Neural cell (in vitro differentiated cells): ENCODE measurements at regions not wholly inside any gene's neighbourhood (a gene's known extent, or its start where the extent isn't known, plus 50 kb on each side); places are given as distances from the start of the nearest gene placed in this dataset.

Experiments
- H2AFZ ChIP-seq: fragments of 200-600, 300-800 bp; sonication (generic), shearing (Covaris generic); 2 replicates; pipeline ENCODE4 v1.6.0; 2014; ENCODE audit warnings: low read depth, mild to moderate bottlenecking, antibody characterized with exemption, low read length, moderate library complexity
- H3F3A ChIP-seq: fragments of 200-600 bp; shearing (Covaris generic); 2 replicates; pipeline ENCODE4 v1.6.1; 2016; ENCODE audit warnings: mild to moderate bottlenecking, moderate library complexity, mixed read lengths, antibody characterized with exemption, low read length; ENCODE audit not compliant: insufficient read depth, poor library complexity, severe bottlenecking
- H3K27ac ChIP-seq: fragments of 200-600, 300-800 bp; sonication (generic), shearing (Covaris generic); 2 replicates; pipeline ENCODE4 v1.5.1; 2014; ENCODE audit warnings: mild to moderate bottlenecking, low read length, moderate library complexity
- H3K27me3 ChIP-seq: fragments of 300-800, 200-600 bp; sonication (generic), shearing (Covaris generic); 2 replicates; pipeline ENCODE4 v1.6.0; 2014; ENCODE audit warnings: mild to moderate bottlenecking, low read depth, low read length, moderate library complexity; ENCODE audit not compliant: insufficient read depth
- H3K36me3 ChIP-seq: fragments of 300-800, 200-600 bp; sonication (generic), shearing (Covaris generic); 2 replicates; pipeline ENCODE4 v1.5.1; 2014; ENCODE audit warnings: mild to moderate bottlenecking, antibody characterized with exemption, low read length, moderate library complexity; ENCODE audit not compliant: insufficient read depth
- H3K4me2 ChIP-seq: fragments of 300-800, 200-600 bp; sonication (generic), shearing (Covaris generic); 2 replicates; pipeline ENCODE4 v1.6.0; 2014; ENCODE audit warnings: mild to moderate bottlenecking, low read length
- H3K4me3 ChIP-seq: fragments of 300-800, 200-600 bp; sonication (generic), shearing (Covaris generic); 2 replicates; pipeline ENCODE4 v1.5.1; 2014; ENCODE audit warnings: mild to moderate bottlenecking, low read length, moderate library complexity
- H3K79me2 ChIP-seq: fragments of 200-600 bp; shearing (Covaris generic); replicated peaks from 2 replicates; pipeline ENCODE4 v1.6.0; 2014; ENCODE audit warnings: mild to moderate bottlenecking, low read length, moderate library complexity; ENCODE audit not compliant: insufficient read depth
- H3K9ac ChIP-seq: fragments of 300-800, 200-600 bp; sonication (generic), shearing (Covaris generic); 2 replicates; pipeline ENCODE4 v1.6.1; 2016; ENCODE audit warnings: mild to moderate bottlenecking, low read length, mixed read lengths
- H3K9me2 ChIP-seq: fragments of 200-600 bp; shearing (Covaris generic); 2 replicates; pipeline ENCODE4 v1.6.1; 2016; ENCODE audit warnings: mild to moderate bottlenecking, low read length, mixed read lengths; ENCODE audit not compliant: insufficient read depth
- H3K9me3 ChIP-seq: fragments of 200-600, 300-800 bp; sonication (generic), shearing (Covaris generic); 2 replicates; pipeline ENCODE4 v1.6.1; 2016; ENCODE audit warnings: mild to moderate bottlenecking, mixed run types, low read length, moderate library complexity, mixed read lengths
- H4K20me1 ChIP-seq: fragments of 200-600 bp; shearing (Covaris generic); 2 replicates; pipeline ENCODE4 v1.6.1; 2016; ENCODE audit warnings: mild to moderate bottlenecking, mixed run types; ENCODE audit not compliant: insufficient read depth
- CTCF ChIP-seq: fragments of 450-650 bp; IDR thresholded peaks from 2 replicates; pipeline ENCODE4 v1.5.1; 2014; ENCODE audit warnings: antibody characterized with exemption, mild to moderate bottlenecking, moderate library complexity; ENCODE audit not compliant: poor library complexity, severe bottlenecking
- EP300 ChIP-seq: fragments of 450-650 bp; conservative IDR thresholded peaks from 2 replicates; pipeline ENCODE4 v1.6.1; 2014; ENCODE audit warnings: antibody characterized with exemption, mild to moderate bottlenecking, moderate library complexity; ENCODE audit not compliant: poor library complexity, severe bottlenecking
- EZH2 ChIP-seq: fragments of 200-600, 300-800 bp; shearing (Covaris generic), sonication (generic); IDR thresholded peaks from 2 replicates; pipeline ENCODE4 v1.6.1; 2014; ENCODE audit warnings: antibody characterized with exemption, low read length, borderline replicate concordance, mild to moderate bottlenecking; ENCODE audit not compliant: insufficient read depth, poor library complexity, severe bottlenecking
- MXI1 ChIP-seq: fragments of 450-650 bp; conservative IDR thresholded peaks from 2 replicates; pipeline ENCODE4 v1.6.1; 2014; ENCODE audit warnings: antibody characterized with exemption, mild to moderate bottlenecking; ENCODE audit not compliant: poor library complexity, severe bottlenecking
- POLR2AphosphoS5 ChIP-seq: IDR thresholded peaks from 2 replicates; pipeline ENCODE4 v1.6.1; 2012
- RAD21 ChIP-seq: fragments of 450-650 bp; conservative IDR thresholded peaks from 2 replicates; pipeline ENCODE4 v1.6.1; 2014; ENCODE audit warnings: antibody characterized with exemption, mild to moderate bottlenecking, moderate library complexity
- REST ChIP-seq: IDR thresholded peaks from 2 replicates; pipeline ENCODE4 v1.6.1; 2012; ENCODE audit warnings: borderline replicate concordance
- SMC3 ChIP-seq: fragments of 450-650 bp; conservative IDR thresholded peaks from 2 replicates; pipeline ENCODE4 v1.6.1; 2014; ENCODE audit warnings: antibody characterized with exemption, mild to moderate bottlenecking, moderate library complexity; ENCODE audit not compliant: poor library complexity
- TAF1 ChIP-seq: IDR thresholded peaks from 2 replicates; pipeline ENCODE4 v1.6.1; 2012; ENCODE audit warnings: low read depth

- H3K27me3 ChIP-seq, result no peaks in the 10 kb centered on the region
- no peaks in the 10 kb centered on the region for H3F3A ChIP-seq
- H3K4me2 ChIP-seq, result no peak overlapping the region
- H3K9me3 ChIP-seq, result no peaks in the 10 kb centered on the region
- no peak overlapping the region for H2AFZ ChIP-seq
- no peaks in the 10 kb centered on the region for H3K36me3 ChIP-seq
- no peaks in the 10 kb centered on the region for H3K9me2 ChIP-seq
- TF ChIP-seq POLR2AphosphoS5, result no peak
- no peak for TF ChIP-seq MXI1
- TF ChIP-seq SMC3, result no peak
- no peak for TF ChIP-seq EP300
- TF ChIP-seq RAD21, result no peak
- no peak for TF ChIP-seq CTCF
- TF ChIP-seq TAF1, result no peak
- no peak for TF ChIP-seq REST
- no peak for TF ChIP-seq EZH2
- no peak overlapping the region for H3K4me3 ChIP-seq
- H3K27ac ChIP-seq, result no peak overlapping the region
- H3K79me2 ChIP-seq, result no peaks in the 10 kb centered on the region
- no peak overlapping the region for H3K9ac ChIP-seq
- no peaks in the 10 kb centered on the region for H4K20me1 ChIP-seq
These were observed 110.9 kb upstream of the MPPED2 start for GRCh38 chr11:30697032-30697431.

- no peaks in the 10 kb centered on the region for H3K9me2 ChIP-seq
- TF ChIP-seq CTCF (no peak), REST (no peak), MXI1 (no peak), POLR2AphosphoS5 (no peak)
- H3K4me2 ChIP-seq, result no peak overlapping the region
- no peaks in the 10 kb centered on the region for H4K20me1 ChIP-seq
- H3K27me3 ChIP-seq, result no peaks in the 10 kb centered on the region
- H3K36me3 ChIP-seq, result no peaks in the 10 kb centered on the region
- H3F3A ChIP-seq, result no peaks in the 10 kb centered on the region
- H2AFZ ChIP-seq, result no peak overlapping the region
- H3K9me3 ChIP-seq, result no peaks in the 10 kb centered on the region
- no peak overlapping the region for H3K27ac ChIP-seq
- no peak overlapping the region for H3K4me3 ChIP-seq
- no peaks in the 10 kb centered on the region for H3K79me2 ChIP-seq
- no peak overlapping the region for H3K9ac ChIP-seq
These were observed 98.6 kb upstream of the MPPED2 start for GRCh38 chr11:30684772-30685171.
